ENCODE measurements at regions not wholly inside any gene's neighbourhood (a gene's known extent, or its start where the extent isn't known, plus 50 kb on each side); places are given as distances from the start of the nearest gene placed in this dataset.
"Not testable (repeated sequence)": the region's sequence is repeated elsewhere in the genome, so short reads cannot be mapped to it uniquely, and the experiment has no call there.

- DNase-seq (no peak), ATAC-seq (no peak)
Observed at GRCh38 chr3:4897765-4898453, 81.3 kb upstream of the BHLHE40 start.

- peak; percentile 79 for ATAC-seq
- DNase-seq = no peak
Observed at GRCh38 chr3:4898454-4899313, 80.6 kb upstream of the BHLHE40 start.

GRCh38 chr3:4899710-4900109 lies 79.5 kb upstream of the BHLHE40 start:
- DNase-seq = no peak
- ATAC-seq = no peak

GRCh38 chr3:4900298-4900697 lies 78.9 kb upstream of the BHLHE40 start:
- ATAC-seq (peak; percentile 47), DNase-seq (no peak)

GRCh38 chr3:4904811-4905695 lies 74.2 kb upstream of the BHLHE40 start:
- no peak for DNase-seq
- ATAC-seq = no peak

- no peak for DNase-seq
- peak; percentile 78 for ATAC-seq
Observed at GRCh38 chr3:4906107-4906621, 73.1 kb upstream of the BHLHE40 start.

- DNase-seq (no peak), ATAC-seq (no peak)
Observed at GRCh38 chr3:4907050-4907449, 72.2 kb upstream of the BHLHE40 start.

GRCh38 chr3:4907643-4908432 lies 71.4 kb upstream of the BHLHE40 start:
- no peak for DNase-seq
- no peak for ATAC-seq

GRCh38 chr3:4908433-4909156 lies 70.6 kb upstream of the BHLHE40 start:
- ATAC-seq = peak; percentile 68
- DNase-seq = no peak

- DNase-seq (no peak), ATAC-seq (no peak)
Observed at GRCh38 chr3:4914464-4914863, 64.8 kb upstream of the BHLHE40 start.

- DNase-seq, ATAC-seq: not testable (repeated sequence)
Observed at GRCh38 chr3:4921589-4921988, 57.6 kb upstream of the BHLHE40 start.

- DNase-seq (no peak), ATAC-seq (peak; percentile 24)
Observed at GRCh38 chr3:4926892-4927291, 52.3 kb upstream of the BHLHE40 start.

GRCh38 chr3:4928277-4928789 lies 50.9 kb upstream of the BHLHE40 start:
- ATAC-seq = peak; percentile 42
- peak; percentile 37 for DNase-seq
